ENCODE measurements at regions not wholly inside any gene's neighbourhood (a gene's known extent, or its start where the extent isn't known, plus 50 kb on each side); places are given as distances from the start of the nearest gene placed in this dataset.

GRCh38 chr1:209130886-209131285 is 452.6 kb upstream of the CAMK1G start:
- TF ChIP-seq CTCF (IDR thresholded peaks at IDR 0.05; ENCODE audit: borderline replicate concordance, extremely low read depth, insufficient read depth) = no peak
- no peaks in the 10 kb centered on the region for H3K36me3 ChIP-seq (ENCODE audit: control insufficient read depth in 2 of 3, insufficient read depth in 3 of 3, low read length in 3 of 3)
- FAIRE-seq (no peak), DNase-seq (no peak)
- H3K27me3 ChIP-seq (ENCODE audit: control insufficient read depth, insufficient read depth, low read length) = no peaks in the 10 kb centered on the region
- intact Hi-C loops (cut with DNase I) = no loop called here
- no peak overlapping the region for H3K27ac ChIP-seq (ENCODE audit: low read depth in 2 of 2, low read length in 2 of 2)
- H3K9ac ChIP-seq (ENCODE audit: low read length in 3 of 3) = no peak overlapping the region
- no peak overlapping the region for H3K4me3 ChIP-seq (ENCODE audit: low read length in 3 of 3)
- no peaks in the 10 kb centered on the region for H3K4me1 ChIP-seq (ENCODE audit: control insufficient read depth in 2 of 3, insufficient read depth in 2 of 3, low read depth in 1 of 3, low read length in 3 of 3)
- H3K9me3 ChIP-seq (ENCODE audit: control insufficient read depth in 2 of 3, insufficient read depth in 1 of 3, low read length in 3 of 3) = no peaks in the 10 kb centered on the region

- H3K27me3 ChIP-seq (ENCODE audit: control insufficient read depth, insufficient read depth, low read length) = no peaks in the 10 kb centered on the region
- no peak overlapping the region for H3K4me3 ChIP-seq (ENCODE audit: low read length in 3 of 3)
- H3K9ac ChIP-seq (ENCODE audit: low read length in 3 of 3) = no peak overlapping the region
- no peaks in the 10 kb centered on the region for H3K9me3 ChIP-seq (ENCODE audit: control insufficient read depth in 2 of 3, insufficient read depth in 1 of 3, low read length in 3 of 3)
- FAIRE-seq = no peak
- no peak for TF ChIP-seq CTCF (IDR thresholded peaks at IDR 0.05; ENCODE audit: borderline replicate concordance, extremely low read depth, insufficient read depth)
- no peak for DNase-seq
- H3K36me3 ChIP-seq (ENCODE audit: control insufficient read depth in 2 of 3, insufficient read depth in 3 of 3, low read length in 3 of 3) = no peaks in the 10 kb centered on the region
- no peak overlapping the region for H3K27ac ChIP-seq (ENCODE audit: low read depth in 2 of 2, low read length in 2 of 2)
- intact Hi-C loops (cut with DNase I) = no loop called here
- no peaks in the 10 kb centered on the region for H3K4me1 ChIP-seq (ENCODE audit: control insufficient read depth in 2 of 3, insufficient read depth in 2 of 3, low read depth in 1 of 3, low read length in 3 of 3)
These were observed 450.6 kb upstream of the CAMK1G start for GRCh38 chr1:209132736-209133467.

DNA sequence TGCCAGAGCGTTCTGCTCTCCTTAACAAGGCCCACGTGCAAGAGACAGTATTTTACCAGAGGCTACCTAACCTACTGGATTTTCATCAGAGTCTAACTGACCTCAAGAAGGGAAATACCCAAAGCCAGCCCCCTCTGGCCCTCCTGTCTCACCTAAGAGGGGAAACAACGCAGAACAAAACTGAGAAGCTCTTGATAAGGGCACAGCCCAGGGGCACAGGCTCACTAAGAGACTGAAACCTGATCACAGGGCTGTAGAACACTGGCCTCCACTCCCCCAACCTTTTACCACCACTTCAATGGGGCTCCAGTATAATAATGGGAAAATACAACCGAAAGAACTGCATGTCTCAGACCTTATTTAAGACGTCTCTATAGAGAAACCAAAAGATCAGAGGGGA is 449.5 kb upstream of the CAMK1G start:
- FAIRE-seq (no peak), DNase-seq (peak in 3 of 5 donors; percentile 19 to 38 (median 22))
- Histone ChIP-seq H3K27me3 (ENCODE audit: control insufficient read depth, insufficient read depth, low read length) (no peaks in the 10 kb centered on the region), H3K4me1 (ENCODE audit: control insufficient read depth in 2 of 3, insufficient read depth in 2 of 3, low read depth in 1 of 3, low read length in 3 of 3) (no peaks in the 10 kb centered on the region), H3K27ac (ENCODE audit: low read depth in 2 of 2, low read length in 2 of 2) (no peak overlapping the region), H3K36me3 (ENCODE audit: control insufficient read depth in 2 of 3, insufficient read depth in 3 of 3, low read length in 3 of 3) (no peaks in the 10 kb centered on the region), H3K9ac (ENCODE audit: low read length in 3 of 3) (no peak overlapping the region), H3K4me3 (ENCODE audit: low read length in 3 of 3) (no peak overlapping the region), H3K9me3 (ENCODE audit: control insufficient read depth in 2 of 3, insufficient read depth in 1 of 3, low read length in 3 of 3) (no peaks in the 10 kb centered on the region)
- TF ChIP-seq CTCF (IDR thresholded peaks at IDR 0.05; ENCODE audit: borderline replicate concordance, extremely low read depth, insufficient read depth) = no peak
- intact Hi-C loops (cut with DNase I) = no loop called here

GRCh38 chr1:209143916-209144315 is 439.6 kb upstream of the CAMK1G start:
- TF ChIP-seq CTCF (IDR thresholded peaks at IDR 0.05; ENCODE audit: borderline replicate concordance, extremely low read depth, insufficient read depth) = no peak
- Histone ChIP-seq H3K9me3 (ENCODE audit: control insufficient read depth in 2 of 3, insufficient read depth in 1 of 3, low read length in 3 of 3) (no peaks in the 10 kb centered on the region), H3K27ac (ENCODE audit: low read depth in 2 of 2, low read length in 2 of 2) (no peak overlapping the region), H3K4me3 (ENCODE audit: low read length in 3 of 3) (no peak overlapping the region), H3K27me3 (ENCODE audit: control insufficient read depth, insufficient read depth, low read length) (no peaks in the 10 kb centered on the region), H3K9ac (ENCODE audit: low read length in 3 of 3) (no peak overlapping the region), H3K36me3 (ENCODE audit: control insufficient read depth in 2 of 3, insufficient read depth in 3 of 3, low read length in 3 of 3) (no peaks in the 10 kb centered on the region), H3K4me1 (ENCODE audit: control insufficient read depth in 2 of 3, insufficient read depth in 2 of 3, low read depth in 1 of 3, low read length in 3 of 3) (no peaks in the 10 kb centered on the region)
- no peak for FAIRE-seq
- intact Hi-C loops (cut with DNase I) = no loop called here
- no peak for DNase-seq
